ENCODE measurements at regions not wholly inside any gene's neighbourhood (a gene's known extent, or its start where the extent isn't known, plus 50 kb on each side); places are given as distances from the start of the nearest gene placed in this dataset.

- 95% methylated on average over 1 of the region's 1 CpG for WGBS
- DNase-seq (ENCODE audit: low spot score) = no peak
- Histone ChIP-seq H3K27me3 (replicated peaks; ENCODE audit: insufficient read depth) (no peaks in the 10 kb centered on the region), H3K36me3 (no peaks in the 10 kb centered on the region), H3K4me1 (replicated peaks) (no peaks in the 10 kb centered on the region), H3K9me3 (no peaks in the 10 kb centered on the region), H3K4me3 (no peak overlapping the region), H3K27ac (no peak overlapping the region)
- intact Hi-C loops (cut with DNase I) = no loop called here
- TF ChIP-seq POLR2AphosphoS5 (IDR thresholded peaks at IDR 0.05) = no peak
- no peak for TF ChIP-seq POLR2A (IDR thresholded peaks at IDR 0.05)
- TF ChIP-seq CTCF (IDR thresholded peaks at IDR 0.05) = no peak
These were observed 130.6 kb upstream of the BTG1 start for GRCh38 chr12:92276276-92276675.

GRCh38 chr12:92275443-92276154 lies 130.0 kb upstream of the BTG1 start:
- Histone ChIP-seq H3K9me3 (no peaks in the 10 kb centered on the region), H3K4me1 (replicated peaks) (no peaks in the 10 kb centered on the region), H3K36me3 (no peaks in the 10 kb centered on the region), H3K4me3 (no peak overlapping the region), H3K27me3 (replicated peaks; ENCODE audit: insufficient read depth) (no peaks in the 10 kb centered on the region), H3K27ac (no peak overlapping the region)
- no peak for DNase-seq (ENCODE audit: low spot score)
- 79% methylated on average over 7 of the region's 7 CpGs for WGBS
- TF ChIP-seq POLR2AphosphoS5 (IDR thresholded peaks at IDR 0.05) (no peak), POLR2A (IDR thresholded peaks at IDR 0.05) (no peak)
- intact Hi-C loops (cut with DNase I) = no loop called here

GRCh38 chr12:92273076-92273475 lies 127.4 kb upstream of the BTG1 start:
- 55% methylated on average over 2 of the region's 2 CpGs for WGBS
- intact Hi-C loops (cut with DNase I) = no loop called here
- no peaks in the 10 kb centered on the region for H3K27me3 ChIP-seq (replicated peaks; ENCODE audit: insufficient read depth)
- no peaks in the 10 kb centered on the region for H3K9me3 ChIP-seq
- TF ChIP-seq POLR2AphosphoS5 (IDR thresholded peaks at IDR 0.05) (no peak), POLR2A (IDR thresholded peaks at IDR 0.05) (no peak), CTCF (IDR thresholded peaks at IDR 0.05) (no peak)
- no peak overlapping the region for H3K4me3 ChIP-seq
- no peak overlapping the region for H3K27ac ChIP-seq
- no peaks in the 10 kb centered on the region for H3K4me1 ChIP-seq (replicated peaks)
- no peaks in the 10 kb centered on the region for H3K36me3 ChIP-seq
- DNase-seq (ENCODE audit: low spot score) = no peak

- Histone ChIP-seq H3K36me3 (no peaks in the 10 kb centered on the region), H3K27me3 (replicated peaks; ENCODE audit: insufficient read depth) (no peaks in the 10 kb centered on the region), H3K27ac (no peak overlapping the region), H3K9me3 (no peaks in the 10 kb centered on the region), H3K4me3 (no peak overlapping the region), H3K4me1 (replicated peaks) (no peaks in the 10 kb centered on the region)
- intact Hi-C loops (cut with DNase I) = no loop called here
- WGBS = 40% methylated on average over 9 of the region's 9 CpGs
- TF ChIP-seq CTCF (IDR thresholded peaks at IDR 0.05) (no peak), POLR2A (IDR thresholded peaks at IDR 0.05) (no peak), POLR2AphosphoS5 (IDR thresholded peaks at IDR 0.05) (no peak)
- DNase-seq (ENCODE audit: low spot score) = peak; percentile 25
These were observed 126.7 kb upstream of the BTG1 start for GRCh38 chr12:92272061-92272964.

- no peaks in the 10 kb centered on the region for H3K9me3 ChIP-seq
- WGBS = 70% methylated on average over 2 of the region's 2 CpGs
- H3K27ac ChIP-seq = no peak overlapping the region
- no peak overlapping the region for H3K4me3 ChIP-seq
- H3K27me3 ChIP-seq (replicated peaks; ENCODE audit: insufficient read depth) = no peaks in the 10 kb centered on the region
- TF ChIP-seq CTCF (IDR thresholded peaks at IDR 0.05) (no peak), POLR2AphosphoS5 (IDR thresholded peaks at IDR 0.05) (no peak), POLR2A (IDR thresholded peaks at IDR 0.05) (no peak)
- peak; percentile 4 for DNase-seq (ENCODE audit: low spot score)
- no peaks in the 10 kb centered on the region for H3K4me1 ChIP-seq (replicated peaks)
- H3K36me3 ChIP-seq = no peaks in the 10 kb centered on the region
- intact Hi-C loops (cut with DNase I) = no loop called here
These were observed 125.7 kb upstream of the BTG1 start for GRCh38 chr12:92271341-92271740.
